AG04450 (cell line): ENCODE measurements at regions not wholly inside any gene's neighbourhood (a gene's known extent, or its start where the extent isn't known, plus 50 kb on each side); places are given as distances from the start of the nearest gene placed in this dataset.

Source experiments
- CTCF ChIA-PET: fragments of 300-600, 350-600 bp; formaldehyde crosslinking; extraction: SDS; loops from one replicate; lab custom pipeline; 2022; ENCODE audit warnings: antibody characterized with exemption, inconsistent platforms; lab: Charles Lee
- POLR2A ChIA-PET: fragments of 350-600 bp; formaldehyde crosslinking; extraction: SDS; loops from one replicate; lab custom pipeline; 2021; ENCODE audit warnings: antibody characterized with exemption, inconsistent platforms; lab: Yijun Ruan, JAX
- DNase-seq: peaks from one replicate; pipeline ENCODE4 v3.0.0-alpha.2; 2011; ENCODE audit warnings: low read depth, low spot score
- H3K27ac ChIP-seq: one replicate; pipeline ENCODE4 v1.5.1; 2012; ENCODE audit warnings: low read depth, low read length, control low read depth
- H3K27me3 ChIP-seq: one replicate; pipeline ENCODE4 v1.6.0; 2012; ENCODE audit warnings: low read length; ENCODE audit not compliant: control insufficient read depth, insufficient read depth
- H3K4me3 ChIP-seq: 2 replicates; pipeline ENCODE4 v1.5.1; 2011; ENCODE audit warnings: mild to moderate bottlenecking, low read depth, low read length, control low read depth
- H3K9me3 ChIP-seq: 2 replicates; pipeline ENCODE4 v1.5.1; 2012; ENCODE audit warnings: low read length; ENCODE audit not compliant: control insufficient read depth, insufficient read depth
- CTCF ChIP-seq: IDR thresholded peaks from 2 replicates; pipeline ENCODE4 v1.5.1; 2011; ENCODE audit warnings: low read depth, low read length, control low read depth, inconsistent platforms

- CTCF ChIA-PET: no interaction called here
- Histone ChIP-seq H3K4me3 (no peak overlapping the region), H3K27me3 (no peaks in the 10 kb centered on the region), H3K9me3 (no peaks in the 10 kb centered on the region; the same call in 1 of the 2 replicates), H3K27ac (no peak overlapping the region)
- TF ChIP-seq CTCF: no peak
- POLR2A ChIA-PET: no interaction called here
- DNase-seq: no peak
These were observed 443.0 kb upstream of the RGPD4 start for GRCh38 chr2:107383691-107384090.

- DNase-seq: no peak
- ChIA-PET CTCF (no interaction called here), POLR2A (no interaction called here)
- Histone ChIP-seq H3K9me3 (no peaks in the 10 kb centered on the region; the same call in 1 of the 2 replicates), H3K4me3 (no peak overlapping the region), H3K27ac (no peak overlapping the region), H3K27me3 (no peaks in the 10 kb centered on the region)
- no peak for TF ChIP-seq CTCF
These were observed 442.3 kb upstream of the RGPD4 start for GRCh38 chr2:107384422-107384821.

GRCh38 chr2:107385921-107386320 lies 440.8 kb upstream of the RGPD4 start:
- ChIA-PET CTCF (no interaction called here), POLR2A (no interaction called here)
- DNase-seq: no peak
- TF ChIP-seq CTCF: no peak
- Histone ChIP-seq H3K27me3 (no peaks in the 10 kb centered on the region), H3K27ac (no peak overlapping the region), H3K4me3 (no peak overlapping the region), H3K9me3 (no peaks in the 10 kb centered on the region; the same call in 1 of the 2 replicates)

- POLR2A ChIA-PET: no interaction called here
- CTCF ChIA-PET: no interaction called here
- Histone ChIP-seq H3K9me3 (peaks cover 12% of the 10 kb centered on the region), H3K27me3 (no peaks in the 10 kb centered on the region), H3K4me3 (no peak overlapping the region), H3K27ac (no peak overlapping the region)
- DNase-seq: no peak
- TF ChIP-seq CTCF: no peak
These were observed 434.4 kb upstream of the RGPD4 start for GRCh38 chr2:107392241-107392704.

- H3K27me3 ChIP-seq: no peaks in the 10 kb centered on the region
- POLR2A ChIA-PET: no interaction called here
- no peak for DNase-seq
These were observed 433.2 kb upstream of the RGPD4 start for GRCh38 chr2:107393516-107393915.

More at GRCh38 chr2:107393516-107393915, 433.2 kb upstream of the RGPD4 start:
- Histone ChIP-seq H3K4me3 (no peak overlapping the region), H3K9me3 (peaks cover 12% of the 10 kb centered on the region), H3K27ac (no peak overlapping the region)
- CTCF ChIA-PET: no interaction called here
- no peak for TF ChIP-seq CTCF
